Colon (tissue), 2 donors: ENCODE measurements at regions not wholly inside any gene's neighbourhood (a gene's known extent, or its start where the extent isn't known, plus 50 kb on each side); places are given as distances from the start of the nearest gene placed in this dataset.
"Not testable (repeated sequence)": the region's sequence is repeated elsewhere in the genome, so short reads cannot be mapped to it uniquely, and the experiment has no call there.

ENCODE experiments used
- FAIRE-seq: peaks from 2 replicates; lab custom pipeline; 2012; peaks lifted over from hg19 to GRCh38; lab: Jason Lieb, UNC
- donor health status: control.
- donor health status: control.

GRCh38 chr3:164460851-164461250 lies 617.4 kb downstream of the SI start:
- FAIRE-seq = no peak

- FAIRE-seq = no peak
Observed at GRCh38 chr3:164459521-164460151, 618.7 kb downstream of the SI start.

- no peak for FAIRE-seq
Observed at GRCh38 chr3:164458986-164459385, 619.3 kb downstream of the SI start.

- FAIRE-seq = no peak
Observed at GRCh38 chr3:164453714-164454113, 624.6 kb downstream of the SI start.

- FAIRE-seq = no peak
Observed at GRCh38 chr3:164452707-164453106, 625.6 kb downstream of the SI start.

GRCh38 chr3:164451072-164451910 lies 627.0 kb downstream of the SI start:
- no peak for FAIRE-seq

GRCh38 chr3:164450276-164450905 lies 627.9 kb downstream of the SI start:
- FAIRE-seq = no peak

GRCh38 chr3:164419220-164419619 lies 659.1 kb downstream of the SI start:
- FAIRE-seq = no peak

- no peak for FAIRE-seq
Observed at GRCh38 chr3:164418414-164418813, 659.9 kb downstream of the SI start.

GRCh38 chr3:164417955-164418354 lies 660.3 kb downstream of the SI start:
- no peak for FAIRE-seq

- no peak for FAIRE-seq
Observed at GRCh38 chr3:164416491-164417222, 661.6 kb downstream of the SI start.

- no peak for FAIRE-seq
Observed at GRCh38 chr3:164408326-164408725, 670.0 kb downstream of the SI start.

- FAIRE-seq = no peak
Observed at GRCh38 chr3:164407111-164407510, 671.2 kb downstream of the SI start.

GRCh38 chr3:164406281-164406680 lies 672.0 kb downstream of the SI start:
- no peak for FAIRE-seq

- FAIRE-seq = no peak
Observed at GRCh38 chr3:164401923-164402322, 676.4 kb downstream of the SI start.

GRCh38 chr3:164401440-164401839 lies 676.9 kb downstream of the SI start:
- not testable (repeated sequence) for FAIRE-seq

- peak; percentile 81 for FAIRE-seq
Observed at GRCh38 chr3:164397462-164397861, 680.8 kb downstream of the SI start.

GRCh38 chr3:164393171-164393570 lies 685.1 kb downstream of the SI start:
- FAIRE-seq = no peak

- FAIRE-seq = no peak
Observed at GRCh38 chr3:164390046-164390445, 688.2 kb downstream of the SI start.

- no peak for FAIRE-seq
Observed at GRCh38 chr3:164387236-164387635, 691.1 kb downstream of the SI start.

- no peak for FAIRE-seq
Observed at GRCh38 chr3:164380156-164380555, 698.1 kb downstream of the SI start.

- no peak for FAIRE-seq
Observed at GRCh38 chr3:164377466-164377865, 700.8 kb downstream of the SI start.

GRCh38 chr3:164375995-164376394 lies 702.3 kb downstream of the SI start:
- no peak for FAIRE-seq
